ENCODE measurements at regions not wholly inside any gene's neighbourhood (a gene's known extent, or its start where the extent isn't known, plus 50 kb on each side); places are given as distances from the start of the nearest gene placed in this dataset.

- no peak for TF ChIP-seq CTCF (IDR thresholded peaks at IDR 0.05)
- TF ChIP-seq POLR2A (IDR thresholded peaks at IDR 0.05) = no peak
- Histone ChIP-seq H3K4me3 (no peak overlapping the region), H3K27ac (no peak overlapping the region), H3K27me3 (peaks cover 0 to 65% (median 0%) of the 10 kb centered on the region in 4 donors), H3K4me1 (peaks cover 3 to 40% (median 11%) of the 10 kb centered on the region in 3 donors), H3K9me3 (no peaks in the 10 kb centered on the region), H3K36me3 (no peaks in the 10 kb centered on the region)
- DNase-seq = no peak
- intact Hi-C loops (cut with DNase I) = loop anchor here (5.0 kb wide), 2 partner anchors 308 to 368 kb away; no protein-coding TSS in a partner anchor
- 27 to 39% methylated on average over 7 to 8 of the region's 8 CpGs for WGBS, 2 donors
Measured at GRCh38 chr5:174424219-174425053, 299.9 kb upstream of the MSX2 start.

GRCh38 chr5:174425271-174425963 is 299.0 kb upstream of the MSX2 start:
- intact Hi-C loops (cut with DNase I) = no loop called here
- no peak overlapping the region for H3K27ac ChIP-seq

GRCh38 chr5:174425964-174426290 is 298.5 kb upstream of the MSX2 start:
- Histone ChIP-seq H3K27ac (no peak overlapping the region), H3K4me1 (peaks cover 3 to 37% (median 11%) of the 10 kb centered on the region in 3 donors), H3K36me3 (no peaks in the 10 kb centered on the region), H3K9me3 (no peaks in the 10 kb centered on the region), H3K4me3 (no peak overlapping the region), H3K27me3 (peaks cover 0 to 66% (median 0%) of the 10 kb centered on the region in 4 donors)
- intact Hi-C loops (cut with DNase I) = no loop called here
- DNase-seq = no peak
- TF ChIP-seq CTCF (IDR thresholded peaks at IDR 0.05) (no peak), POLR2A (IDR thresholded peaks at IDR 0.05) (no peak)
- 38 to 40% methylated on average over 4 to 5 of the region's 5 CpGs for WGBS, 2 donors

More at GRCh38 chr5:174425271-174425963, 299.0 kb upstream of the MSX2 start:
- no peak for TF ChIP-seq POLR2A (IDR thresholded peaks at IDR 0.05)
- no peak for TF ChIP-seq CTCF (IDR thresholded peaks at IDR 0.05)
- Histone ChIP-seq H3K4me3 (no peak overlapping the region), H3K27me3 (peaks cover 0 to 66% (median 0%) of the 10 kb centered on the region in 4 donors), H3K4me1 (peaks cover 3 to 37% (median 11%) of the 10 kb centered on the region in 3 donors), H3K36me3 (no peaks in the 10 kb centered on the region), H3K9me3 (no peaks in the 10 kb centered on the region)
- WGBS, 2 donors = 27 to 41% methylated on average over 6 of the region's 6 CpGs
- DNase-seq = no peak

- no peak for DNase-seq
- TF ChIP-seq CTCF (IDR thresholded peaks at IDR 0.05) (no peak), POLR2A (IDR thresholded peaks at IDR 0.05) (no peak)
Measured at GRCh38 chr5:174426388-174426787, 298.0 kb upstream of the MSX2 start.

GRCh38 chr5:174426851-174427250 is 297.5 kb upstream of the MSX2 start:
- TF ChIP-seq CTCF (IDR thresholded peaks at IDR 0.05) (no peak), POLR2A (IDR thresholded peaks at IDR 0.05) (no peak)
- H3K4me3 ChIP-seq = no peak overlapping the region
- no peaks in the 10 kb centered on the region for H3K9me3 ChIP-seq
- no peak overlapping the region for H3K27ac ChIP-seq
- WGBS, 2 donors = 36 to 37% methylated on average over 2 to 3 of the region's 4 CpGs
- peaks cover 3 to 37% (median 11%) of the 10 kb centered on the region in 3 donors for H3K4me1 ChIP-seq
- intact Hi-C loops (cut with DNase I) = no loop called here
- no peaks in the 10 kb centered on the region for H3K36me3 ChIP-seq
- H3K27me3 ChIP-seq = peaks cover 0 to 66% (median 0%) of the 10 kb centered on the region in 4 donors
- DNase-seq = no peak

More at GRCh38 chr5:174426388-174426787, 298.0 kb upstream of the MSX2 start:
- peaks cover 0 to 66% (median 0%) of the 10 kb centered on the region in 4 donors for H3K27me3 ChIP-seq
- H3K4me1 ChIP-seq = peaks cover 3 to 37% (median 11%) of the 10 kb centered on the region in 3 donors
- H3K36me3 ChIP-seq = no peaks in the 10 kb centered on the region
- 40 to 44% methylated on average over 1 of the region's 1 CpG for WGBS, 2 donors
- no peak overlapping the region for H3K4me3 ChIP-seq
- intact Hi-C loops (cut with DNase I) = no loop called here
- H3K9me3 ChIP-seq = no peaks in the 10 kb centered on the region
- H3K27ac ChIP-seq = no peak overlapping the region
